Astrocyte of the hippocampus (primary cell): ENCODE measurements at regions not wholly inside any gene's neighbourhood (a gene's known extent, or its start where the extent isn't known, plus 50 kb on each side); places are given as distances from the start of the nearest gene placed in this dataset.
"Not testable (repeated sequence)": the region's sequence is repeated elsewhere in the genome, so short reads cannot be mapped to it uniquely, and the experiment has no call there.

Experiments used
- DNase-seq: peaks from one replicate; pipeline ENCODE4 v3.0.0; 2011; ENCODE audit warnings: low read depth, low spot score

GRCh38 chrX:1140236-1140681 is 72.2 kb downstream of the CRLF2 start:
- no peak for DNase-seq

GRCh38 chrX:1139185-1139500 is 73.3 kb downstream of the CRLF2 start:
- DNase-seq = no peak

- no peak for DNase-seq
Measured at GRCh38 chrX:1138476-1139184, 73.8 kb downstream of the CRLF2 start.

- no peak for DNase-seq
Measured at GRCh38 chrX:1137531-1137930, 74.9 kb downstream of the CRLF2 start.

- DNase-seq = not testable (repeated sequence)
Measured at GRCh38 chrX:1136582-1136981, 75.9 kb downstream of the CRLF2 start.

- no peak for DNase-seq
Measured at GRCh38 chrX:1134976-1135375, 77.5 kb downstream of the CRLF2 start.

- DNase-seq = no peak
Measured at GRCh38 chrX:1134156-1134555, 78.3 kb downstream of the CRLF2 start.

GRCh38 chrX:1126738-1127137 is 85.7 kb downstream of the CRLF2 start:
- no peak for DNase-seq

GRCh38 chrX:1124531-1124930 is 87.9 kb downstream of the CRLF2 start:
- no peak for DNase-seq

GRCh38 chrX:1122851-1123250 is 89.6 kb downstream of the CRLF2 start:
- DNase-seq = not testable (repeated sequence)

- no peak for DNase-seq
Measured at GRCh38 chrX:1119275-1119674, 93.2 kb downstream of the CRLF2 start.

GRCh38 chrX:1118572-1119199 is 93.8 kb downstream of the CRLF2 start:
- DNase-seq = no peak

- not testable (repeated sequence) for DNase-seq
Measured at GRCh38 chrX:1115411-1115810, 97.0 kb downstream of the CRLF2 start.

GRCh38 chrX:1112321-1112720 is 100.1 kb downstream of the CRLF2 start:
- no peak for DNase-seq

GRCh38 chrX:1111601-1112300 is 100.7 kb downstream of the CRLF2 start:
- DNase-seq = no peak

GRCh38 chrX:1109580-1110119 is 102.8 kb downstream of the CRLF2 start:
- no peak for DNase-seq

- no peak for DNase-seq
Measured at GRCh38 chrX:1108501-1109445, 103.7 kb downstream of the CRLF2 start.

- DNase-seq = no peak
Measured at GRCh38 chrX:1106478-1107210, 105.8 kb downstream of the CRLF2 start.

- DNase-seq = no peak
Measured at GRCh38 chrX:1105671-1106419, 106.6 kb downstream of the CRLF2 start.

- not testable (repeated sequence) for DNase-seq
Measured at GRCh38 chrX:1105031-1105430, 107.4 kb downstream of the CRLF2 start.
